GM19099 (cell line): ENCODE measurements at regions not wholly inside any gene's neighbourhood (a gene's known extent, or its start where the extent isn't known, plus 50 kb on each side); places are given as distances from the start of the nearest gene placed in this dataset.

Experiments
- POLR2A ChIP-seq: IDR thresholded peaks from 3 replicates; pipeline ENCODE4 v1.6.1; 2011; ENCODE audit warnings: low read depth; ENCODE audit not compliant: insufficient read length; ENCODE audit errors: extremely low read depth

GRCh38 chr11:116387641-116388040, 385.1 kb downstream of the BUD13 start:
- no peak for TF ChIP-seq POLR2A

- no peak for TF ChIP-seq POLR2A
Observed at GRCh38 chr11:116386118-116386699, 386.6 kb downstream of the BUD13 start.

- no peak for TF ChIP-seq POLR2A
Observed at GRCh38 chr11:116384876-116385275, 387.9 kb downstream of the BUD13 start.

- no peak for TF ChIP-seq POLR2A
Observed at GRCh38 chr11:116384407-116384806, 388.4 kb downstream of the BUD13 start.

- no peak for TF ChIP-seq POLR2A
Observed at GRCh38 chr11:116379185-116379828, 393.5 kb downstream of the BUD13 start.

GRCh38 chr11:116376547-116376946, 396.2 kb downstream of the BUD13 start:
- no peak for TF ChIP-seq POLR2A

- TF ChIP-seq POLR2A, result no peak
Observed at GRCh38 chr11:116376054-116376453, 396.7 kb downstream of the BUD13 start.

GRCh38 chr11:116375221-116375620, 397.6 kb downstream of the BUD13 start:
- TF ChIP-seq POLR2A, result no peak

- TF ChIP-seq POLR2A, result no peak
Observed at GRCh38 chr11:116374085-116374484, 398.7 kb downstream of the BUD13 start.

GRCh38 chr11:116373104-116373944, 399.5 kb downstream of the BUD13 start:
- no peak for TF ChIP-seq POLR2A

- TF ChIP-seq POLR2A, result no peak
Observed at GRCh38 chr11:116371146-116371545, 401.6 kb downstream of the BUD13 start.

GRCh38 chr11:116368784-116369183, 404.0 kb downstream of the BUD13 start:
- TF ChIP-seq POLR2A, result no peak

GRCh38 chr11:116366980-116367645, 405.7 kb downstream of the BUD13 start:
- no peak for TF ChIP-seq POLR2A

GRCh38 chr11:116366451-116366850, 406.3 kb downstream of the BUD13 start:
- TF ChIP-seq POLR2A, result no peak

- no peak for TF ChIP-seq POLR2A
Observed at GRCh38 chr11:116364348-116364747, 408.4 kb downstream of the BUD13 start.
